A172 (cell line): ENCODE measurements at regions not wholly inside any gene's neighbourhood (a gene's known extent, or its start where the extent isn't known, plus 50 kb on each side); places are given as distances from the start of the nearest gene placed in this dataset.
"Not testable (repeated sequence)": the region's sequence is repeated elsewhere in the genome, so short reads cannot be mapped to it uniquely, and the experiment has no call there.

Source experiments
- DNase-seq: peaks from one replicate; pipeline ENCODE4 v3.0.0-alpha.2; 2015; ENCODE audit warnings: low spot score

DNA sequence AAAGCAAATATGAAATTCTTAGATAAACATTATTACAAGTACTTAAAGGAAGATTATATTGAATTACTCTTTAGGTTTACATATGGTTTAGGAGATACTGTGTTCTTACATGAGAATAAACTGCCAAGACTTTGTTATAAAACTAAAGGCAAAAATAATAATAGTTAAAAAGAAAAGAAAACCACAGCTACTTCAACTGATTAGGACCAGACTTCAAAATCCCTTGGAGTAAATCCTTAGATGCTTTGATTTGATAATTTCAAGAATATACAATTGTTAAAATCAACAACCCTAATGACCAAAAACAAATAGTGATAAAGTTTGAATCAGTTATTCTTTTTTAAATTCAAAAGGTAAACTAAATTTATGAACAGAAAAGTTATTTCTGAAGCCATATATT lies 389.6 kb upstream of the COX7C start:
- no peak for DNase-seq

DNA sequence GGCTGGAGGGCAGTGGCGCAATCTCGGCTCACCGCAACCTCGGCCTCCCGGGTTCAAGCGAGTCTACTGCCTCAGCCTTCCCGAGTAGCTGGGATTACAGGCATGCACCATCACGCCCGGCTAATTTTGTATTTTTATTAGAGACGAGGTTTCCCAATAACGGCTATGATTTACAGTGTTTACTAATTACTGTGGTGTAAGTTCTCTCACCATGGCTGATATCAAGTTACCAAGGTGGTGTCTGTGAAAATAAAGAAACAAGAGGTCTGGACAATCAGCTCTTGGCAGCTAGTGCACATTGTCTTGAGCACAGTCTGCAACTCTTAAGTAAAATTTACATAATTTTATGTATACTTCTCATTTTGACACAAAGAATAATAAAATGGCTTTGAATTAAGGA lies 385.5 kb upstream of the COX7C start:
- no peak for DNase-seq

- no peak for DNase-seq
These were observed 373.6 kb upstream of the COX7C start for GRCh38 chr5:86244153-86244552.

DNA sequence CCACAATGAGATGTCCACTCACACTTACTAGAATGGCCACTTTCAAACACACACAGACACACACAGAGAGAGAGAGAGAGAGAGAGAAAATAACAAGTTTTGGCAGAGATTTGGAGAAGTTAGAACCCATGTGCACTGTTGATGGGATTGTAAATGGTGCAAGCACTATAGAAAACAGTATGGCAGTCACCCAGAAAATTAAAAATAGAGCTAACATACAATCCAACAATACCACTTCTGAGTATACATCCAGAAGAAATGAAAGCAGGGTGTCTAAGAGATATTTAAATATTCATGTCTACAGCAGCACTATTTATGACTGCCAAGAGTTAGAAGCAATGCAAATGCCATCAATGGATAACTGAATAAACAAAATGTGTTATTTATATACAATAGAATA lies 359.9 kb upstream of the COX7C start:
- no peak for DNase-seq

GRCh38 chr5:86284400-86285190 lies 333.1 kb upstream of the COX7C start:
- DNase-seq: not testable (repeated sequence)

- not testable (repeated sequence) for DNase-seq
These were observed 330.3 kb upstream of the COX7C start for GRCh38 chr5:86287437-86287836.

DNA sequence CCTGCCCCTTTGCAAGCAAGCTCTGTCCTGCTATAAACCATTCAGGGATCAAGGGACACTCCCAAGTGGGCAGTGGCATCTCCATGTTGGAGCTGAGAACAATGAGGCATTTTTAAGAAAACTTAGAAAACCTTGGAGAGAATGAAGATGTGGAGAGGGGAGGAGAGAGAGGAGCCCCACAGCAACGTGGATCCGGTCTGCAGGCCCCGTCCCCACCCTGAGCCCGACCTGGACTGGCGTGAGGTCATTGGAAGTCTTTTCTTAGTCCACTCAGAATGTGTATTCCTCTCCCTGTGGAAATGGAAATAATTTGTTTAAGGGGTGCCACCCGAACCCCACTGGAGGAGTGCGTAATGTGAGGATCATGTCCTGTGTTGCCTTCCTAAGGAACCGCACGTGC lies 328.0 kb upstream of the COX7C start:
- not testable (repeated sequence) for DNase-seq

DNA sequence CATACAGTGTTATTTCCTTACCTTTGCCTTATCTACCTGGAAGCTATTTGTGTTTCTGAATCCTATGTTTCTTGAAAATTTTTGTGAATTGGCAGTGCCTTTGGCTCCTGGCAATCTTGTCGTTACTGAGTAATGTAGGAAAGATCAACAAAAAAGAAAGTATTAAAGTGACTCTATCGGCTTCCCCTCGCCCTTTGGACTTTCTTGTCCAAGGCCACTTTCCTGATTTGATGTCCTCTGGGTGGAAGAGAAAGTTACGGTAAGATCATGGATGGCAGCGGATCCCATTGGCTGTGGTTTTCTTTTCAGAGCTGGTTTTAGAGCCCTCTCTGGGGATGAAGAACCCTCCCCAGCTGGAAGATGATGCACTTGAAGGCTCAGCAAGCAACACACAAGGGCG lies 324.9 kb upstream of the COX7C start:
- not testable (repeated sequence) for DNase-seq

GRCh38 chr5:86302643-86303042 lies 315.1 kb upstream of the COX7C start:
- peak; percentile 6 for DNase-seq

DNA sequence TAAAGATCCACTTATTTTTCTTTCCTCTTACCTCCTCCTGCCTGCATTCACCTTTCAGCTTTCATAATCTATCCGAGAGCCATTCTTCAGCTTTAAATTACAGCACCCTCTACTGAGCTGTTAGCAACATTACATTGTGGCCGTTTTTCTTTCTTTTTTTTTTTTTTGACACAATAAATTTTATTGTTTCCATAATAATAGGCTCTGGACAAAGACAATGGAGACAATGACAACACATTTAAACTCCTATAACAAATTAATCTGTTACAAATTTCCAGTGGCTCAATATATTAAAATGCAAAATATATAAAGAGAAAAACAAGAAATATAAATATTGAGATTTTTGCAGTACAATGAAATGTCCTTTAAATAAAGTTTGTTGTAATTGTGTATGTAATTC lies 312.7 kb upstream of the COX7C start:
- DNase-seq: peak; percentile 21

DNA sequence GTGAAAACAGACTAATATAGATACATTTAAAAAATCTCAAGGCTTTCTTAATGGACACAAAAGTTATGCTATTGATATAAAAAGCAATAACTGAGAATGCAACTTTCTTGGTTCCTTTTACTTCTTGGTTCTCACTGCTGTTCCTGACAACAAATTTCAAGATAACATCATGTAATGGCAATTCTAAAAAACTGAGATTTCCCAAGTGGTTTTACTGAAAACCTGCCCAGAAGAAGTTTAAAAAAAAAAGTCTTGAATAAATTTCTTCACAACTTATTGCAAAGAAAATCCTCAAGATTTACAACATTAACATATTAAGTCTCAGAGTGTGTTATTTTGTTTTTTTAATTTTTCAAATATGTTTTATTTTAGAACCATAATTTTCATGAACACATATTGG lies 302.8 kb upstream of the COX7C start:
- no peak for DNase-seq

GRCh38 chr5:86320266-86320665 lies 297.5 kb upstream of the COX7C start:
- no peak for DNase-seq

DNA sequence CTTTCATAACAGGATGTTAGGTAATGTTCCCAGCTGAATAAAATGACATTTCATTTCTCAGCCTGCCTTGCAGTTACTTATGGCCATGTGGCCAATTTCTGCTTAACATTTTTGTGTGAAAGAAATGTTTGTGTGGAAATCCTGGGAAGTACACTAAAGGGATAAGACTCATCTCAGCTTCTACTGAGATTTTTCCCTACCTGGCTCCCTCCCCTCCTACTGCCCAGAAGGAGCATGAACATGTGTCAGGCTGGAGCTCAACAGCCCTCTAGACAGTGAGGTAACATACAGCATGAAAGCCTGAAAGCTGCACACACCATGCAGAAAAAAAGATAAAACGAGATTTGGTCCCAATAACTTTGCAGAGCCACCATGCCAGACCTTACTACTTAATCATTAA lies 288.4 kb upstream of the COX7C start:
- DNase-seq: no peak

DNA sequence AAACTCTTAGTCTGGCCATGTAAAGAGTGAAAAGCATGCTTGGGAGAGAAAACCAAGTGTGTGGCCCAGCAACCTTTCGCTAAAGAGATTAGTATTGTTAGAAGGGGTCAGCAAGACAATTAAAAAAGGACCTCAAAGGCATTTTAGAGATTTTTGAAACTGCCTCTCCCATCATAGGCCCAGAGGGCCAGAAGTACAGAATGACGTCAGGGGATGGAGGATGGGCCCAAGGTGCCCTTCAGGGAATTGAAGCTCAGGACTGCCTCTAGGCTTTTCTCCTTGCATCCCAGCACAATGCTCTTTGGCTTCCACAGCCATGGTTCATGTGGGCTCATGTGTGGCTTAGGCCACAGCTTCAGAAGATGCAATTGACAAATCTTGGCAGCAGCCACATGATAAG lies 287.0 kb upstream of the COX7C start:
- no peak for DNase-seq

- no peak for DNase-seq
These were observed 284.9 kb upstream of the COX7C start for GRCh38 chr5:86332851-86333250.

DNA sequence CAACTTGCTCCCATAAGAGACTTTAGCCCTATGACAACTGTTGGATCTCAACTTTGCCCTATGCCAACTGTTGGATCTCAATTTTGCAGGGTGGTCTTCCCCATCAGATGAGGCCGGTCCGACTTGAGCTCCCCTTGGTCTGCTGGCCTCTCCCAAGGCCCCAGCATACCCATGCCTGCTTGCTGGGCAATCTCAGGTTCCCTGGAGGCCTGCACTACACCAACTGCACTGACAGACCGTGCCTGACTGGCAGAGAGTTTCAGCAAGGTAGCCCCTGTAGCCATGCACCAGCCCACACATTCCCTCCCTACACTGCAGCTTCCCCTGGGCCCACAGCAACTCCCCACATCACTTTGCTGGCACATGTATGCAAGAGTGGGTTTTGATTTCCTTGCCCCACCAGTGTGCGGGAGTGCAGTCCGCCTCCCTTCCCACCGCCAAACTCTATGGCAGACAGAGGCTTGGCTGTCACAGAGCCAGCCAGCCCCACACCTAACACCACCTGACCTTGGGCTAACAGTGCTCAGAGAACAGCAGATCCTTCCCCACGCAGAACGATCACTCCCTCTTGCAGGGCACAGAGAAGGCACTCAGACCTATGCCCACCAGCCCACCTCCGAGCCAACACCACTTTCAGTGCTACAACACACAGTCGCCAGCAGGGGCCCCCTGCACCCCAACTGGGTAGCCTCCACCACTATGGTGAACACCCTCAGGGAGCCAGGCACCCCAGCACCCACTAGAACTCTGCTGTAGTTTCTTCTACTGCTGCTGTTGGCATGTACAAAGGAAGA lies 279.9 kb upstream of the COX7C start:
- DNase-seq: no peak

DNA sequence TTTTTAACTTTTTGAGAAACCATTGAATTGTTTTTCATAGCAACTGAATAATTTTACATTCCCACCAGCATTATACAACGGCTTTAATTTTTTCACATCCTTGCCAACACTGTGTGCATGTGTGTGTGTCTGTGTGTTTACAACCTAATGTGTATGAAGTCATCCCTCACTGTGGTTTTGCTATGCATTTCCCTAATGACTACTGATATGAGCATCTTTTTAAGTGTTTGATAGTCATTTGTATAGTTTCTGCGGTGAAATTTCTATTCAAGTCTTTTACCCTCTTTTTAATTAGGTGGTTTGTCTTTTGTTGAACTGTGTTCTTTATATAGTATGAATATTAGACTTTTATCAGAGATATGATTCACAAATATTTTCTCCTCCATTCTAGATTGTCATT lies 263.1 kb upstream of the COX7C start:
- no peak for DNase-seq

DNA sequence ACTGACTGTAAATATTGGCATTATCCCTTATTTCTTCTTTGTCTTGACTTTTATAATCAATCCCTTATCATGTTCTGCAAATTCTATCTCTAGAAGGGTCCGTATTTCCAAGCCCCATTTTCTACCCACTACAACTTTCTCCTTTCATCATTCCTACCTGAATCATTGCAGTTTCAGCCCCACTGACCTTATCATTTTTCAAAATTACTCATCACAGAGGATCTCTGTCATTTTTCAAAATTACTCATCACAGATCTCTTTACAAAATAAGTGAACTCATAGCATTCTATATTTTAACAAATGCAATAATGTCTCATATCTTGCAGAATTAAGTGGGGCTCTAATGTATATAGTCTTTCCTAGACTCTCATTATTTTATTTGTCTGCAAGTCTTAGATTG lies 256.9 kb upstream of the COX7C start:
- no peak for DNase-seq

DNA sequence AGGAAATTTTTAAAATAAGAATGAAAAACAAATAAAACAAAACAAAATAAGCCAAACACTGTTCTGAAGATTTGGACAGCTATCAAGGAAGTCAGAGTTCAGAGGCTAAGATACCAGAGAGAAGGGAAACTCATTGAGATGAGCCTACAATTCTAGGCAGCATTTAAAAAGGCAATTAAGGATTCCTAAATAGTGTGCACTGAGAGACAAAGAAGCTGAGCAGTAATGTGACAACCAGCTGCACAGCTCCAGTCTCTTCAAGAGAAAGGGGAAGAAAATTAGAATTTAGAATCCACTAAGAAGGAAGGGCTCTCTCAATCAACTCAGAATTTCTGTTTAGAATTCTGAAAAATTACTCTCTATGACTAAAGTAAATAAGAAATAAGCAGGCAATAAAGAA lies 246.7 kb upstream of the COX7C start:
- DNase-seq: no peak

- DNase-seq: no peak
These were observed 243.1 kb upstream of the COX7C start for GRCh38 chr5:86374611-86375010.

DNA sequence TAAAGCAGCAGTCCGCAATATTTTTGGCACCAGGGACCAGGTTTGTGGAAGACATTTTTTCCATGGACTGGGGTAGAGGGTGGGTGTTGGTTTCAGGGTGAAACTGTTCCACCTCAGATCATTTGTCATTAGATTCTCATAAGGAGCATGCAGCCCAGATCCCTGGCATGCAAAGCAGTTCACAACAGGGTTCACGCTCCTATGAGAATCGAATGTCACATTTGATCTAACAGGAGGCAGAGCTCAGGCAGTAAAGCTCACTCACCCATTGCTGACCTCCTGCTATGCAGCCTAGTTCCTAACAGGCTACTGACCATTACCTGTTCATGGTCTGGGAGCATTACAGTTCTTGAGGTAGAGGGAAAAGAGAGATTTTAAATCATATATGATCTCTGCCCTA lies 241.5 kb upstream of the COX7C start:
- DNase-seq: no peak

DNA sequence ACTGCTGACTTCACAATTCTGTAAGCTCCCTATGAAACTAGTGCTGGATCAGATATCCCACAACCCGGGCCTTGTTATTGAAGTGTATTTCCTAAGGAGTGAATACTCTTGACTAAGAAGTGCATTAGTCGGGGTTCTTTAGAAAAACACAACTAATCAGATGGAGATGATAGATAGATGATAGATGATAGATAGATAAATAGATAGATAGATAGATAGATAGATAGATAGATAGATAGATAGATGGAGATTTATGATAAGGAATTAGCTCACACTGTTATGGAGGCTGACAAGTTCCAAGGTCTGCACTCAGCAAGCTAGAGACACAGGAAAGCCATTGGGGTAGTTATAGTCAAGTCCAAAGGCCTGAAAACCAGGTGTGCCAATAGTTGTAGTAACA lies 214.6 kb upstream of the COX7C start:
- DNase-seq: no peak

- DNase-seq: no peak
These were observed 213.5 kb upstream of the COX7C start for GRCh38 chr5:86404256-86404655.
